CD4-positive, alpha-beta T cell (primary cell): ENCODE measurements at regions not wholly inside any gene's neighbourhood (a gene's known extent, or its start where the extent isn't known, plus 50 kb on each side); places are given as distances from the start of the nearest gene placed in this dataset.

ENCODE experiments used
- ATAC-seq: fragments of 200-7000 bp; cut with Tn5 transposase; one replicate; pipeline ENCODE4 v1.10.0; 2022; ENCODE audit warnings: mild to moderate bottlenecking; ENCODE audit not compliant: poor library complexity
- CTCF ChIA-PET: fragments of 350-600 bp; sonication (Branson Sonifier 250); formaldehyde crosslinking; loops from one replicate; lab custom pipeline; 2021; ENCODE audit warnings: antibody characterized with exemption, inconsistent platforms; lab: Charles Lee
- POLR2A ChIA-PET: fragments of 350-600 bp; sonication (Branson Sonifier 250); formaldehyde crosslinking; loops from one replicate; lab custom pipeline; 2021; ENCODE audit warnings: antibody characterized with exemption, inconsistent platforms; lab: Charles Lee
- DNase-seq, 14 experiments: peaks; one replicate each; pipeline ENCODE4 v3.0.0-alpha.2; 2013 to 2020; ENCODE audit warnings: mixed read lengths in 2 of 14
- H3K27ac ChIP-seq, 2 donors: one replicate each; pipeline versions ENCODE4 v1.5.1 to v1.7.0; 2013; ENCODE audit warnings: low read length in 2 of 2, low read depth in 1 of 2, mild to moderate bottlenecking in 1 of 2
- H3K27me3 ChIP-seq, 2 experiments: 1 replicate in 1 of 2; 2 replicates in 1 of 2; pipeline versions ENCODE4 v1.6.1 to v1.7.0; 2013; ENCODE audit warnings: low read length in 2 of 2, control low read depth in 1 of 2, mild to moderate bottlenecking in 1 of 2, moderate library complexity in 1 of 2; ENCODE audit not compliant: insufficient read depth in 2 of 2, control insufficient read depth in 1 of 2
- H3K36me3 ChIP-seq: one replicate; pipeline ENCODE4 v1.6.1; 2013; ENCODE audit warnings: low read length, control low read depth; ENCODE audit not compliant: insufficient read depth
- H3K4me1 ChIP-seq: one replicate; pipeline ENCODE4 v1.6.1; 2013; ENCODE audit warnings: low read length, control low read depth; ENCODE audit not compliant: insufficient read depth
- H3K4me3 ChIP-seq: one replicate; pipeline ENCODE4 v1.5.1; 2013; ENCODE audit warnings: mild to moderate bottlenecking, low read length, moderate library complexity
- H3K9me3 ChIP-seq, 2 experiments: 1 replicate in 1 of 2; 2 replicates in 1 of 2; pipeline versions ENCODE4 v1.6.1 to v1.7.0; 2013; ENCODE audit warnings: low read length in 2 of 2, mild to moderate bottlenecking in 2 of 2, control low read depth in 1 of 2, moderate library complexity in 1 of 2; ENCODE audit not compliant: control insufficient read depth in 1 of 2, insufficient read depth in 1 of 2
- H3K27ac Mint-ChIP-seq: one replicate; pipeline ENCODE4 v1.8.0; 2020; ENCODE audit warnings: mixed read lengths
- H3K27me3 Mint-ChIP-seq: one replicate; pipeline ENCODE4 v1.8.0; 2021; ENCODE audit warnings: mixed read lengths
- H3K36me3 Mint-ChIP-seq: one replicate; pipeline ENCODE4 v1.8.0; 2021; ENCODE audit warnings: low read depth, mixed read lengths
- H3K4me1 Mint-ChIP-seq: one replicate; pipeline ENCODE4 v1.8.0; 2021; ENCODE audit warnings: low read depth, mixed read lengths
- H3K4me3 Mint-ChIP-seq: one replicate; pipeline ENCODE4 v1.8.0; 2020; ENCODE audit warnings: mild to moderate bottlenecking, mixed read lengths
- H3K9me3 Mint-ChIP-seq: one replicate; pipeline ENCODE4 v1.8.0; 2020; ENCODE audit warnings: mixed read lengths
- intact Hi-C, 2 experiments: fragments of 100-400 bp; cut with DNase I in 1 of 2; cut with micrococcal nuclease in 1 of 2; formaldehyde crosslinking; loops; one replicate each; pipeline versions ENCODE4 v1.15.1 to v1.9.0; 2023 to 2025; cut with DNase I, micrococcal nuclease
- TF ChIP-seq, protein P1 (sequence below): fragments of 200-600 bp; IDR thresholded peaks from one replicate; pipeline ENCODE4 v1.8.0; 2022; ENCODE audit warnings: antibody characterized with exemption, mild to moderate bottlenecking

DNA sequence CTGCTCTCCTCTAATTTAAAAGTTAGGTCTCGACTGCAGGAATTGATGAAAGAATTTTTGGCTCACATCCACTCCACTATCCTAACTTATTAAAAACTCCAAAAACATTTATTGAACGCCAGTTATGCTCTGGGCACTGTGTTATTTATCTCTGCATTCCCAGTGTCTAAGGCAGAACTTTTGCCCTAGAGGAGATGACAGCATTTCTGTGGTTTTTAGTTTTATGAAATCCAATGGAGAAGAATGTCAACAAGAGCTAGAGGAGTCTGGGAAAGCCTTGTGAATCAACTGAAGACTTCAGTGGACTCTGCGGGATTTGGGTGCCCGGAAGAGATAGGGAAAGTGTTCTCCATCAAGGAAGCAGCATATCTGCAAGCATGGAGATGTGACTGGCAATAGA lies 217.0 kb upstream of the PGR start:
- TF ChIP-seq, protein P1, sequence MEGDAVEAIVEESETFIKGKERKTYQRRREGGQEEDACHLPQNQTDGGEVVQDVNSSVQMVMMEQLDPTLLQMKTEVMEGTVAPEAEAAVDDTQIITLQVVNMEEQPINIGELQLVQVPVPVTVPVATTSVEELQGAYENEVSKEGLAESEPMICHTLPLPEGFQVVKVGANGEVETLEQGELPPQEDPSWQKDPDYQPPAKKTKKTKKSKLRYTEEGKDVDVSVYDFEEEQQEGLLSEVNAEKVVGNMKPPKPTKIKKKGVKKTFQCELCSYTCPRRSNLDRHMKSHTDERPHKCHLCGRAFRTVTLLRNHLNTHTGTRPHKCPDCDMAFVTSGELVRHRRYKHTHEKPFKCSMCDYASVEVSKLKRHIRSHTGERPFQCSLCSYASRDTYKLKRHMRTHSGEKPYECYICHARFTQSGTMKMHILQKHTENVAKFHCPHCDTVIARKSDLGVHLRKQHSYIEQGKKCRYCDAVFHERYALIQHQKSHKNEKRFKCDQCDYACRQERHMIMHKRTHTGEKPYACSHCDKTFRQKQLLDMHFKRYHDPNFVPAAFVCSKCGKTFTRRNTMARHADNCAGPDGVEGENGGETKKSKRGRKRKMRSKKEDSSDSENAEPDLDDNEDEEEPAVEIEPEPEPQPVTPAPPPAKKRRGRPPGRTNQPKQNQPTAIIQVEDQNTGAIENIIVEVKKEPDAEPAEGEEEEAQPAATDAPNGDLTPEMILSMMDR: no peak
- no peak overlapping the region for H3K27ac ChIP-seq
- DNase-seq (no peak), ATAC-seq (no peak)
- CTCF ChIA-PET: no interaction called here
- H3K9me3 Mint-ChIP-seq: peaks cover 10% of the 10 kb centered on the region
- no peak overlapping the region for H3K4me3 ChIP-seq
- no peaks in the 10 kb centered on the region for H3K27me3 Mint-ChIP-seq
- POLR2A ChIA-PET: no interaction called here
- H3K4me1 Mint-ChIP-seq: no peaks in the 10 kb centered on the region
- intact Hi-C loops: no loop called here
- H3K9me3 ChIP-seq: no peaks in the 10 kb centered on the region
- no peak overlapping the region for H3K4me3 Mint-ChIP-seq
- H3K27me3 ChIP-seq: no peaks in the 10 kb centered on the region
- H3K4me1 ChIP-seq: no peaks in the 10 kb centered on the region
- no peak overlapping the region for H3K27ac Mint-ChIP-seq
- H3K36me3 ChIP-seq: no peaks in the 10 kb centered on the region
- no peaks in the 10 kb centered on the region for H3K36me3 Mint-ChIP-seq

DNA sequence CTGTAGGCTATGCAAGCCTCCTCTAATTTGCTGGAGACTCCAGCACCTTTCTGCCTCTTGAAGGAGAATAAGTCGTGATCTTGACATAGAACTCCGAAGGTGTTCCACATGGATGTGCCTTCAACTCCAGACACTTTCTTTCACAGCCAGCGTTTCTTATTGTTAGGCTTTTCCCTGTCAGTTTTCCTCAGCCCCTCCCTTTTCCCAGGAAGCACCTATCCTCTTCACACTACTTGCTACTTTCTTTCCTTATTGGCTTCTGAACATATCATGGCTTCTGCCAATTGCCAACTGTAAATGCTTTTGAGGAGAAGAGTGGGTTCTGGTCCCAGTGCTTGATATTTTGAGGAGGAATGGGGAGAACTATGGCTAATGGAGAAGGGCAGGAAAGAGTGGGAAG lies 216.3 kb upstream of the PGR start:
- H3K9me3 ChIP-seq: no peaks in the 10 kb centered on the region

GRCh38 chr11:101342307-101342706 lies 212.7 kb upstream of the PGR start:
- Mint-ChIP-seq H3K27ac (no peak overlapping the region), H3K9me3 (peaks cover 12% of the 10 kb centered on the region), H3K27me3 (no peaks in the 10 kb centered on the region), H3K36me3 (no peaks in the 10 kb centered on the region), H3K4me3 (no peak overlapping the region), H3K4me1 (no peaks in the 10 kb centered on the region)
- POLR2A ChIA-PET: no interaction called here
- Histone ChIP-seq H3K9me3 (peaks cover 0 to 4% of the 10 kb centered on the region in 2 experiments), H3K36me3 (no peaks in the 10 kb centered on the region), H3K27me3 (no peaks in the 10 kb centered on the region), H3K4me1 (no peaks in the 10 kb centered on the region), H3K27ac (no peak overlapping the region), H3K4me3 (no peak overlapping the region)
- no peak for DNase-seq
- CTCF ChIA-PET: interaction anchor here (0.9 kb wide), 1 partner anchor 12 kb away, joined by 3 read pairs; no protein-coding TSS in a partner anchor
- intact Hi-C loops: no loop called here
- ATAC-seq: no peak
- TF ChIP-seq, protein P1: no peak

More for the DNA sequence above, 216.3 kb upstream of the PGR start:
- H3K27ac Mint-ChIP-seq: no peak overlapping the region
- Histone ChIP-seq H3K4me1 (no peaks in the 10 kb centered on the region), H3K4me3 (no peak overlapping the region), H3K27ac (no peak overlapping the region), H3K36me3 (no peaks in the 10 kb centered on the region), H3K27me3 (no peaks in the 10 kb centered on the region)
- POLR2A ChIA-PET: no interaction called here
- TF ChIP-seq, protein P1: no peak
- H3K4me3 Mint-ChIP-seq: no peak overlapping the region
- no peaks in the 10 kb centered on the region for H3K36me3 Mint-ChIP-seq
- H3K4me1 Mint-ChIP-seq: no peaks in the 10 kb centered on the region
- no peaks in the 10 kb centered on the region for H3K27me3 Mint-ChIP-seq
- intact Hi-C loops: no loop called here
- ATAC-seq: no peak
- H3K9me3 Mint-ChIP-seq: peaks cover 10% of the 10 kb centered on the region
- CTCF ChIA-PET: no interaction called here
- DNase-seq: no peak
